Activated T-helper 2 cell treated with anti-CD3 and anti-CD28 coated beads, Interferon-gamma antibody, Interleukin-2, Interleukin-4, amounts not matched to agents 10 μg/mL and 5 μg/mL and 100 μg/mL, durations not matched to agents 14 hours and 24 hours and 36 hours (primary cell): ENCODE measurements at regions not wholly inside any gene's neighbourhood (a gene's known extent, or its start where the extent isn't known, plus 50 kb on each side); places are given as distances from the start of the nearest gene placed in this dataset.
"Not testable (repeated sequence)": the region's sequence is repeated elsewhere in the genome, so short reads cannot be mapped to it uniquely, and the experiment has no call there.

ENCODE experiments used
- DNase-seq: peaks from one replicate; pipeline ENCODE4 v3.0.0; 2021; ENCODE audit warnings: low spot score
- H3K27ac Mint-ChIP-seq: one replicate; pipeline ENCODE4 v1.8.0; 2021; ENCODE audit warnings: mixed read lengths
- H3K27me3 Mint-ChIP-seq: one replicate; pipeline ENCODE4 v1.8.0; 2021; ENCODE audit warnings: low read depth, mixed read lengths
- H3K36me3 Mint-ChIP-seq: one replicate; pipeline ENCODE4 v1.8.0; 2021; ENCODE audit warnings: low read depth, mixed read lengths
- H3K4me1 Mint-ChIP-seq: one replicate; pipeline ENCODE4 v1.8.0; 2021; ENCODE audit warnings: low read depth, mixed read lengths
- H3K4me3 Mint-ChIP-seq: one replicate; pipeline ENCODE4 v1.8.0; 2021; ENCODE audit warnings: low read depth, mild to moderate bottlenecking, moderate library complexity, mixed read lengths
- H3K9me3 Mint-ChIP-seq: one replicate; pipeline ENCODE4 v1.8.0; 2021; ENCODE audit warnings: mixed read lengths
- intact Hi-C: fragments of 100-400 bp; cut with micrococcal nuclease; formaldehyde crosslinking; loops from one replicate; pipeline ENCODE4 v1.15.1; 2023

- H3K4me3 Mint-ChIP-seq = no peak overlapping the region
- H3K27me3 Mint-ChIP-seq = no peaks in the 10 kb centered on the region
- intact Hi-C loops = no loop called here
- peaks cover 19% of the 10 kb centered on the region for H3K4me1 Mint-ChIP-seq
- H3K36me3 Mint-ChIP-seq = peaks cover 34% of the 10 kb centered on the region
- no peak overlapping the region for H3K27ac Mint-ChIP-seq
- peaks cover 32% of the 10 kb centered on the region for H3K9me3 Mint-ChIP-seq
- DNase-seq = no peak
Measured at GRCh38 chr6:14472255-14472985, 354.8 kb downstream of the CD83 start.

- Mint-ChIP-seq H3K9me3 (peaks cover 27% of the 10 kb centered on the region), H3K4me1 (peaks cover 15% of the 10 kb centered on the region), H3K27ac (no peak overlapping the region), H3K4me3 (no peak overlapping the region), H3K36me3 (peaks cover 29% of the 10 kb centered on the region), H3K27me3 (no peaks in the 10 kb centered on the region)
- no peak for DNase-seq
- intact Hi-C loops = no loop called here
Measured at GRCh38 chr6:14472986-14473337, 355.4 kb downstream of the CD83 start.

DNA sequence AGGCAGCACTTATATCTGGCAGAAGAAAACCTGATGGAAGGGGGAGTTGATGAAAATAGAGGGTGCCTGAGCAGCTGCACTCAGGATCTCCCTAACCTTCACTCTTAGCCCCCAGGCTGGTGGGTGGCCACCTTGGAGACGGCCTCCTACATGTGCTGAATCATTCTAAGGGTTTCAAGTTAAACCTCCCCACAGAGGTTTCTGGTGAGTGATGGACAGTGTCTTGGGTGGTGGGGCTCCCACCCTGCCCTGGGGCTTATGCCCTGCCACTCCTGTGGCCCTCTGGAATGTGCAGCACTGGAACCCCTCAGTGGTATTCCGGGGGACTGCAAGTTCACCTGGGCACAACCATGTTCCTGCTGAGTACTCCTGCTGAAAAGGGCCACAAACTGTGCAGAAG is 357.2 kb downstream of the CD83 start:
- peaks cover 16% of the 10 kb centered on the region for H3K36me3 Mint-ChIP-seq
- no peak overlapping the region for H3K27ac Mint-ChIP-seq
- H3K4me3 Mint-ChIP-seq = no peak overlapping the region
- peaks cover 15% of the 10 kb centered on the region for H3K9me3 Mint-ChIP-seq
- no peaks in the 10 kb centered on the region for H3K27me3 Mint-ChIP-seq
- H3K4me1 Mint-ChIP-seq = peaks cover 14% of the 10 kb centered on the region
- intact Hi-C loops = no loop called here
- no peak for DNase-seq

GRCh38 chr6:14475306-14475705 is 357.7 kb downstream of the CD83 start:
- intact Hi-C loops = no loop called here
- DNase-seq = no peak
- H3K27me3 Mint-ChIP-seq = no peaks in the 10 kb centered on the region
- peaks cover 14% of the 10 kb centered on the region for H3K4me1 Mint-ChIP-seq
- H3K9me3 Mint-ChIP-seq = peaks cover 12% of the 10 kb centered on the region
- H3K27ac Mint-ChIP-seq = no peak overlapping the region
- H3K4me3 Mint-ChIP-seq = no peak overlapping the region
- peaks cover 14% of the 10 kb centered on the region for H3K36me3 Mint-ChIP-seq

DNA sequence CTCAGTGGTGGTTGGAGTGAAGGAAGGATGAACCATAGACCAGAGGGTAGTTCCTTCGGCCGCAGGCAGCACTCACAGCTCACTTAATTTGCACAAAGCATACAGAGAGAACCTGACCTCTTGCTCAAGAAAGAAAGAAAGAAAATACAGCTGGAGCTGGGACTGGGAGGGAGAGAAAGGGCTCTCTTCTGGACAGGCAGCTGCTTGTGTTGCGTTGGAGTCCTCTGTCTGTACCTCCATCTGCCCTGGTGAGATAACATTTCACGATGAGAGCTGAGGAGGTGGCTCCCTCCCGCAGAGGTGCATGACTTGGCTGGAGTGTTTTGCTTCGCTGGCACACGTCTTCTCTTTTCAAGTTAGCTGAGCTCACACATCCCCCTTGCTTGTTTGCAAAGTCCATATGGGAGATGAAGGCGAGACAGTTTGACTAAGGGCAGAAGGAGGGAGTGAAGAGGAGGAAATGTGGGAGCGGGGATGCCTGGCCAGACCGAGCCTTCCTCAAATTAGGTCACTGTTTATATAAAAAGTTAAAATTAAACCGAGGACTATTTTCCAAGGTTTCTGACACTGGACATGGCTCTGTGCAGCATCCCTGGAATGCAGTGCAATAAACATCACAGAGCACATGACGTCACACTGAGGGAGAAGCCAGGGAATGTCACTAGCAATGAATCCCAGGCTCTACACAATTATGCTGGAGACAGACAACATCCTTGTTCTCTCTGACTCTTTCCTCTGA is 359.4 kb downstream of the CD83 start:
- H3K27ac Mint-ChIP-seq = no peak overlapping the region
- intact Hi-C loops = no loop called here
- no peak for DNase-seq
- peaks cover 14% of the 10 kb centered on the region for H3K36me3 Mint-ChIP-seq
- no peaks in the 10 kb centered on the region for H3K27me3 Mint-ChIP-seq
- H3K4me1 Mint-ChIP-seq = peaks cover 14% of the 10 kb centered on the region
- H3K9me3 Mint-ChIP-seq = peaks cover 13% of the 10 kb centered on the region
- H3K4me3 Mint-ChIP-seq = no peak overlapping the region

DNA sequence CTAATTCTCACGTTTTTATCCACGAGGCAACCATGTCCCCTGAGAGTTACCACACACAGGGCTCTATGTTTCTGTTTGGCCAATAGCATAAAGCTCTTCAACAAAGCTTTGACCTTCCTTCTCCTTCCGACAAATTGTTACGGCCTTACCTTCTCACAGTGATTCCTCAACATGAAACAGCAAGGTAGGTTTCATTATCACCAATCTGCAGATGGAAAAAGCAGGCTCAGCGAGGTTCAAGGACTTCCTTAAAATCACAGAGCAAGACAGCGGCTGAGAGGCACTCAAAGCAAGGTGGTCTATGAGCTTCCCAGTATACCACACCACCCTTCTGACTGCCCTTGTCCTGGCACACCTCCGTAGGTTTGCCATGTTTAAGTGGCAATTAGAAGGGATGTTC is 360.0 kb downstream of the CD83 start:
- Mint-ChIP-seq H3K36me3 (peaks cover 12% of the 10 kb centered on the region), H3K4me3 (no peak overlapping the region), H3K9me3 (peaks cover 11% of the 10 kb centered on the region), H3K4me1 (peaks cover 14% of the 10 kb centered on the region), H3K27ac (no peak overlapping the region), H3K27me3 (no peaks in the 10 kb centered on the region)
- DNase-seq = no peak
- intact Hi-C loops = no loop called here

- H3K4me3 Mint-ChIP-seq = no peak overlapping the region
- H3K36me3 Mint-ChIP-seq = peaks cover 10% of the 10 kb centered on the region
- intact Hi-C loops = no loop called here
- no peaks in the 10 kb centered on the region for H3K27me3 Mint-ChIP-seq
- peaks cover 12% of the 10 kb centered on the region for H3K4me1 Mint-ChIP-seq
- H3K27ac Mint-ChIP-seq = no peak overlapping the region
- DNase-seq = no peak
- H3K9me3 Mint-ChIP-seq = peaks cover 14% of the 10 kb centered on the region
Measured at GRCh38 chr6:14478381-14479225, 361.0 kb downstream of the CD83 start.

- intact Hi-C loops, H3K4me1 Mint-ChIP-seq, H3K27me3 Mint-ChIP-seq, H3K4me3 Mint-ChIP-seq, DNase-seq, H3K27ac Mint-ChIP-seq: not testable (repeated sequence)
- H3K9me3 Mint-ChIP-seq = peaks cover 22% of the 10 kb centered on the region
- peaks cover 13% of the 10 kb centered on the region for H3K36me3 Mint-ChIP-seq
Measured at GRCh38 chr6:14481946-14482345, 364.4 kb downstream of the CD83 start.

DNA sequence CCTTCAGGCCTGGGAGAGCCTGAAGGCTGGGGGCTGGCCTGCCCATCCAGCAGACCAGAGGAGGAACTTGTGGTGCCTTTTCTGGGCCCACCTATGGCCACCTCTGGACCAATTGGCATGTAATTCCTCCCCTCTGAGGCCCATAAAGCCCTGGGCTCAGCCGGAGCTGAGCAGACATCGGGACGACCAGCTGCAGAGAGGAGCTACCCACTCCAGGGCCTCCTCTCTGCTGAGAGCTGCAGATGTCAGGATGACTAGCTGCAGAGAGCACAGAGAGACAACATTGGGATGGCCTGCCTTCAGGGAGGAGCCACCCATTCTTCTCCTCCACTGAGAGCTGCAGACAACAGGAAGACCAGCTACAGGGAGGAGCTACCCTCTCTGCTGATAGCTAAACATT is 370.1 kb downstream of the CD83 start:
- peaks cover 20% of the 10 kb centered on the region for H3K9me3 Mint-ChIP-seq
- peaks cover 1% of the 10 kb centered on the region for H3K4me1 Mint-ChIP-seq
- no peak for DNase-seq
- H3K27me3 Mint-ChIP-seq = no peaks in the 10 kb centered on the region
- H3K27ac Mint-ChIP-seq = no peak overlapping the region
- no peak overlapping the region for H3K4me3 Mint-ChIP-seq
- intact Hi-C loops = no loop called here
- peaks cover 9% of the 10 kb centered on the region for H3K36me3 Mint-ChIP-seq

DNA sequence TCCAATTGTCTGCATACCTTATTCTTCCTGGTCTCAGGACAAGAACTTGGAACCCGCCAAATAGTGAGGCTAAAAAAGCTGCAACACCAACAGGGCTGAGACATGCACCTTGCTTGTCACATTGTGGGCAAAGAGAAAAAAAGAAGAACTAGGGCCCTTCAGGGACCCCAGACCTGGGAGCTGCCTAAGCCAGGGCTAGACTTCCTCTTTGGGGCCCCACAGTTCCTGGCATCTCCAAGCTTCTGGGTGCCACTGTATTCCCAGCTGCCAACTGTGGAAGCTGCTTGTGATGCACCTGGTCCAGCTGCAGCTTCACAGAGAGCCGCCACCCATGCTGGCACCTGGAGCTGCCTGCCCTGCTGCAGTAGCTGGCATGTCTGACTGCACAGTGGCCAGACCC is 370.6 kb downstream of the CD83 start:
- H3K9me3 Mint-ChIP-seq = peaks cover 21% of the 10 kb centered on the region
- H3K27ac Mint-ChIP-seq = no peak overlapping the region
- intact Hi-C loops = no loop called here
- peaks cover 6% of the 10 kb centered on the region for H3K36me3 Mint-ChIP-seq
- no peak for DNase-seq
- H3K27me3 Mint-ChIP-seq = no peaks in the 10 kb centered on the region
- peaks cover 1% of the 10 kb centered on the region for H3K4me1 Mint-ChIP-seq
- H3K4me3 Mint-ChIP-seq = no peak overlapping the region

GRCh38 chr6:14489445-14489844 is 371.9 kb downstream of the CD83 start:
- no peak overlapping the region for H3K4me3 Mint-ChIP-seq
- H3K4me1 Mint-ChIP-seq = peaks cover 1% of the 10 kb centered on the region
- intact Hi-C loops = no loop called here
- H3K27ac Mint-ChIP-seq = no peak overlapping the region
- H3K9me3 Mint-ChIP-seq = peaks cover 21% of the 10 kb centered on the region
- H3K27me3 Mint-ChIP-seq = no peaks in the 10 kb centered on the region
- peaks cover 2% of the 10 kb centered on the region for H3K36me3 Mint-ChIP-seq
- DNase-seq = no peak

- no peaks in the 10 kb centered on the region for H3K27me3 Mint-ChIP-seq
- H3K4me3 Mint-ChIP-seq = no peak overlapping the region
- H3K36me3 Mint-ChIP-seq = peaks cover 19% of the 10 kb centered on the region
- no peaks in the 10 kb centered on the region for H3K4me1 Mint-ChIP-seq
- peaks cover 28% of the 10 kb centered on the region for H3K9me3 Mint-ChIP-seq
- intact Hi-C loops = no loop called here
- no peak overlapping the region for H3K27ac Mint-ChIP-seq
- DNase-seq = no peak
Measured at GRCh38 chr6:14498748-14499147, 381.2 kb downstream of the CD83 start.

DNA sequence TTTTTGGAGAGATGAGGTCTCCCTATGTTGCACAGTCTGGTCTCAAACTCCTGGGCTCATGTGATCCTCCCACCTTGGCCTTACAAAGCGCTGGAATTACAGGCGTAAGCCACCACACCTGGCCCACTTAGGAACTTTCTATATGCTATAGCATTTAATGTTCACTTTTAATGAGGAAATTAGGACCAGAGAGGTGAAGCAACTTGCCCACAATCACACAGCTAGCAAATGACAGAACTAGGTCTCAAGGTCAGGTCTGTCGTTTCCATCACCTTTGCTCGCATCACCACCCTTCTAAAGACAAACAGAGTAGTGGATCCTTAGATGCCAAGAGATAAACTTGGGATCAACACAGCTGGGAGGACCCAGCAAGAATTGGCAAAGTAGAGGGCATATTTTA is 381.7 kb downstream of the CD83 start:
- Mint-ChIP-seq H3K27me3 (no peaks in the 10 kb centered on the region), H3K4me3 (no peak overlapping the region), H3K27ac (no peak overlapping the region), H3K9me3 (peaks cover 31% of the 10 kb centered on the region), H3K4me1 (no peaks in the 10 kb centered on the region), H3K36me3 (peaks cover 19% of the 10 kb centered on the region)
- no peak for DNase-seq
- intact Hi-C loops = no loop called here
